ENCODE measurements at regions not wholly inside any gene's neighbourhood (a gene's known extent, or its start where the extent isn't known, plus 50 kb on each side); places are given as distances from the start of the nearest gene placed in this dataset.

GRCh38 chr13:50167224-50167947 is 152.1 kb downstream of the KCNRG start:
- H4K20me1 ChIP-seq (ENCODE audit: control insufficient read depth, extremely low read depth, insufficient read depth, low read length), result no peaks in the 10 kb centered on the region
- no peak overlapping the region for H3K9ac ChIP-seq (ENCODE audit: insufficient read depth, low read length)
- no peaks in the 10 kb centered on the region for H3K36me3 ChIP-seq (ENCODE audit: control insufficient read depth, insufficient read depth, low read length)
- H3K9me3 ChIP-seq (ENCODE audit: control insufficient read depth, insufficient read depth, low read depth, low read length), result no peaks in the 10 kb centered on the region
- TF ChIP-seq CTCF (conservative IDR thresholded peaks at IDR 0.05 in 1 of 2, IDR thresholded peaks at IDR 0.05 in 1 of 2; ENCODE audit: low read depth in 1 of 2, low read length in 2 of 2) (no peak), EZH2 (IDR thresholded peaks at IDR 0.05; ENCODE audit: low read length, missing control alignments) (no peak)
- no peaks in the 10 kb centered on the region for H3K79me2 ChIP-seq (ENCODE audit: control insufficient read depth, insufficient read depth, low read length)
- no peaks in the 10 kb centered on the region for H3K4me1 ChIP-seq (ENCODE audit: control insufficient read depth, extremely low read depth, insufficient read depth, low read length)
- no peaks in the 10 kb centered on the region for H3K27me3 ChIP-seq (ENCODE audit: control insufficient read depth, insufficient read depth, low read length)
- peak in 1 of 2 donors; percentile 33 for DNase-seq (ENCODE audit: low read depth in 2 of 2)
- H2AFZ ChIP-seq (ENCODE audit: low read length), result no peak overlapping the region
- H3K27ac ChIP-seq (ENCODE audit: insufficient read depth, low read length), result no peak overlapping the region
- H3K4me3 ChIP-seq (replicated peaks in 1 of 4; ENCODE audit: control extremely low read depth in 1 of 4, insufficient read depth in 1 of 4, low read depth in 3 of 4, low read length in 4 of 4), result no peak overlapping the region
- no peak overlapping the region for H3K4me2 ChIP-seq (ENCODE audit: extremely low read depth, insufficient read depth, low read length)

- DNase-seq (ENCODE audit: low read depth in 2 of 2), result no peak
- TF ChIP-seq EZH2 (IDR thresholded peaks at IDR 0.05; ENCODE audit: low read length, missing control alignments) (no peak), CTCF (conservative IDR thresholded peaks at IDR 0.05 in 1 of 2, IDR thresholded peaks at IDR 0.05 in 1 of 2; ENCODE audit: low read depth in 1 of 2, low read length in 2 of 2) (no peak)
- Histone ChIP-seq H3K79me2 (ENCODE audit: control insufficient read depth, insufficient read depth, low read length) (no peaks in the 10 kb centered on the region), H3K4me1 (ENCODE audit: control insufficient read depth, extremely low read depth, insufficient read depth, low read length) (no peaks in the 10 kb centered on the region), H3K9me3 (ENCODE audit: control insufficient read depth, insufficient read depth, low read depth, low read length) (no peaks in the 10 kb centered on the region), H3K4me2 (ENCODE audit: extremely low read depth, insufficient read depth, low read length) (no peak overlapping the region), H3K36me3 (ENCODE audit: control insufficient read depth, insufficient read depth, low read length) (no peaks in the 10 kb centered on the region), H3K27me3 (ENCODE audit: control insufficient read depth, insufficient read depth, low read length) (no peaks in the 10 kb centered on the region), H3K27ac (ENCODE audit: insufficient read depth, low read length) (no peak overlapping the region), H3K9ac (ENCODE audit: insufficient read depth, low read length) (no peak overlapping the region), H3K4me3 (replicated peaks in 1 of 4; ENCODE audit: control extremely low read depth in 1 of 4, insufficient read depth in 1 of 4, low read depth in 3 of 4, low read length in 4 of 4) (no peak overlapping the region), H4K20me1 (ENCODE audit: control insufficient read depth, extremely low read depth, insufficient read depth, low read length) (no peaks in the 10 kb centered on the region), H2AFZ (ENCODE audit: low read length) (no peak overlapping the region)
These were observed 152.7 kb downstream of the KCNRG start for GRCh38 chr13:50167967-50168366.

- Histone ChIP-seq H3K27me3 (ENCODE audit: control insufficient read depth, insufficient read depth, low read length) (no peaks in the 10 kb centered on the region), H2AFZ (ENCODE audit: low read length) (no peak overlapping the region), H3K4me3 (replicated peaks in 1 of 4; ENCODE audit: control extremely low read depth in 1 of 4, insufficient read depth in 1 of 4, low read depth in 3 of 4, low read length in 4 of 4) (no peak overlapping the region), H3K4me1 (ENCODE audit: control insufficient read depth, extremely low read depth, insufficient read depth, low read length) (no peaks in the 10 kb centered on the region), H4K20me1 (ENCODE audit: control insufficient read depth, extremely low read depth, insufficient read depth, low read length) (no peaks in the 10 kb centered on the region), H3K79me2 (ENCODE audit: control insufficient read depth, insufficient read depth, low read length) (no peaks in the 10 kb centered on the region), H3K9ac (ENCODE audit: insufficient read depth, low read length) (no peak overlapping the region), H3K36me3 (ENCODE audit: control insufficient read depth, insufficient read depth, low read length) (no peaks in the 10 kb centered on the region), H3K9me3 (ENCODE audit: control insufficient read depth, insufficient read depth, low read depth, low read length) (no peaks in the 10 kb centered on the region), H3K27ac (ENCODE audit: insufficient read depth, low read length) (no peak overlapping the region), H3K4me2 (ENCODE audit: extremely low read depth, insufficient read depth, low read length) (no peak overlapping the region)
- TF ChIP-seq EZH2 (IDR thresholded peaks at IDR 0.05; ENCODE audit: low read length, missing control alignments), result no peak
- TF ChIP-seq CTCF (conservative IDR thresholded peaks at IDR 0.05 in 1 of 2, IDR thresholded peaks at IDR 0.05 in 1 of 2; ENCODE audit: low read depth in 1 of 2, low read length in 2 of 2), result no peak
- no peak for DNase-seq (ENCODE audit: low read depth in 2 of 2)
These were observed 153.5 kb downstream of the KCNRG start for GRCh38 chr13:50168786-50169185.

All from fibroblast of lung (primary cell).